SJCRH30 (cell line): ENCODE measurements at regions not wholly inside any gene's neighbourhood (a gene's known extent, or its start where the extent isn't known, plus 50 kb on each side); places are given as distances from the start of the nearest gene placed in this dataset.

ENCODE experiments used
- DNase-seq, 2 experiments: peaks; one replicate each; pipeline ENCODE4 v3.0.0-alpha.2; 2015 to 2020
- H3K27ac ChIP-seq: fragments of 250-450 bp; sonication (Bioruptor Pico); 2 replicates; pipeline ENCODE4 v1.5.1; 2020; ENCODE audit warnings: mild to moderate bottlenecking, moderate library complexity
- H3K27me3 ChIP-seq: fragments of 250-450 bp; sonication (Bioruptor Pico); 2 replicates; pipeline ENCODE4 v1.5.1; 2020; ENCODE audit warnings: mild to moderate bottlenecking, moderate library complexity
- H3K36me3 ChIP-seq: fragments of 250-450 bp; sonication (Bioruptor Pico); 2 replicates; pipeline ENCODE4 v1.5.1; 2020; ENCODE audit warnings: mild to moderate bottlenecking, moderate library complexity
- H3K4me1 ChIP-seq: fragments of 250-450 bp; sonication (Bioruptor Pico); 2 replicates; pipeline ENCODE4 v1.5.1; 2020; ENCODE audit warnings: mild to moderate bottlenecking, moderate library complexity
- H3K4me3 ChIP-seq: fragments of 250-450 bp; sonication (Bioruptor Pico); 2 replicates; pipeline ENCODE4 v1.5.1; 2020; ENCODE audit warnings: mild to moderate bottlenecking, moderate library complexity
- H3K9me3 ChIP-seq: fragments of 250-450 bp; sonication (Bioruptor Pico); replicated peaks from 2 replicates; pipeline ENCODE4 v1.5.1; 2020; ENCODE audit warnings: mild to moderate bottlenecking, moderate library complexity

DNA sequence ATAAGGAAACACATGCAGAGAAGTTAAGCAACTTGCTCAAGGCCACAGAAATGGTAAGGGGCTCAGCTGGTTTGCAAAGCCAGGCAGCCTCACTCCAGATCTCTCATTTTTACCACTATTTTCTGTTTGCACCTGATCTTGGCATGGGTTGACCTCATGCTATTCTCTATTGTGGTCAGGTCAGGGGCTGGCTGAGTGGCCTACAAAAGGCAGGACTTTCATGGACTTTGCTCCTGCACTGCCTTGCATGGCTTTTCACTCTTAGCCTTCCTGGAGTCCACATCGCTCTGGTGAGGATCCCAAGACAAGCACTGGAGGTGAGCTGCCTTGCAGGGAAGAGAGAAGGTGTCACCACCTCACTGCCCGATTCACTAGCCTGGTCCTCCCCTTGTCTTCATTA, 56.8 kb upstream of the CSF3R start:
- Histone ChIP-seq H3K36me3 (no peaks in the 10 kb centered on the region), H3K4me3 (no peak overlapping the region), H3K9me3 (no peaks in the 10 kb centered on the region), H3K27ac (no peak overlapping the region), H3K4me1 (no peaks in the 10 kb centered on the region), H3K27me3 (no peaks in the 10 kb centered on the region; the same call in 1 of the 2 replicates)
- DNase-seq, result no peak

DNA sequence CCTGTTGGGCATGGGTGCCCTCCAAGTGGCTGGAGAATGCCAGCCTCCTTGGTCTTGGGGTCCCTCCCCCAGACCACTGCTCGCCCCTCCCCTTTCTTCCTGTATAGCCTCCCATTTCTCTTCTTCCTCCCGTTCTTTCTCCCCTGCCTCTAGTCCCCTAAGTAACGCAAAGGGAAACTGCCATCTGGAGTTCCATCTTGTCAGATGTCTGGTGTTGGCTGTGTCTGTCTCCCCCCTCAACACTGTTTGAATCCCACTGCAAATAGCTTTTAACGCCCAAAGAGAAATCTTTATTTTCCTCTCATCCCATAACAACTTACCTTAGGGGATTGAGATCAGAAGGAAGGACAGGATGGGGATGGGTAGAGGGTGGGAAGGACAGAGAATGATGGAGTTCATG, 55.3 kb upstream of the CSF3R start:
- Histone ChIP-seq H3K27ac (no peak overlapping the region), H3K9me3 (no peaks in the 10 kb centered on the region), H3K27me3 (peaks cover 7% of the 10 kb centered on the region; the same call in 1 of the 2 replicates), H3K36me3 (no peaks in the 10 kb centered on the region), H3K4me1 (no peaks in the 10 kb centered on the region), H3K4me3 (no peak overlapping the region)
- no peak for DNase-seq

GRCh38 chr1:36537190-36537768, 54.6 kb upstream of the CSF3R start:
- Histone ChIP-seq H3K9me3 (no peaks in the 10 kb centered on the region), H3K4me3 (no peak overlapping the region), H3K27ac (no peak overlapping the region), H3K36me3 (no peaks in the 10 kb centered on the region), H3K27me3 (peaks cover 7% of the 10 kb centered on the region; the same call in 1 of the 2 replicates), H3K4me1 (no peaks in the 10 kb centered on the region)
- DNase-seq, result no peak

- no peak for DNase-seq
- no peak overlapping the region for H3K27ac ChIP-seq
- no peaks in the 10 kb centered on the region for H3K4me1 ChIP-seq
- H3K27me3 ChIP-seq, result peaks cover 7% of the 10 kb centered on the region; the same call in 1 of the 2 replicates
- no peaks in the 10 kb centered on the region for H3K9me3 ChIP-seq
- H3K4me3 ChIP-seq, result no peak overlapping the region
- no peaks in the 10 kb centered on the region for H3K36me3 ChIP-seq
Measured at GRCh38 chr1:36536727-36537126, 54.0 kb upstream of the CSF3R start.

DNA sequence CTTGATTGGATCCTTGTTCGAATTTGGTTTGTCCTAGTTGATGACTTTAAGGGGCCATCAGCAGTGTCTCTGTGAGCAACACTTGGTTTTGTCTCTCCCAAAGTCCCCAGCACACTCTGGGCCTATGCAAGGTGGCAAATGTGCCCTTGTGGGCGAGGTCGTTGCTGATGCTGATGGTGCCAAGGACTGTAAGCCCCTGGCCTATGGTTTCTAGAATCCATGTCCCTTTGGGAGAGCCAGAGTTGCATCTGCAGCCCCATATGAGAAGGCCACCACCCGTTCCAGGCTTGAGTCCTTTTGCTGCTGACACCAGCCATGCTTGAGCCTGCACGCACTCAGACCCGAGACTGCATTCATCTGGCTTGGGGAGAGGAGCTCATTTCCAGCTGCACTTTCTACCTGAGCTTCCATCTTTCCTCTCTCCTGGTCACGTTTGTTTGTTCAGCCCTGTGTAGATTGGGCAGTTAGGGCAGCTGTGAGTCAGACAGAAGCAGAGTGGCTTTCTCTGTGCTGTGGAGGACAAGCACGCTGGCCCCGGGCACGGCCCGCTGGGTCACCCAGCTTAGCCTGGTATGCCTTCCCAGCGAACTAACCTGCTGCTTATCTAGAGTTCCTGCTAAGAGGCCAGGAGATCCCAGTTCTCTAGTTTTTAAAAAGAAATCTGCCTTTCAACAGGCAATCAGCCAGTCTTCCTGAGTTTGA, 52.1 kb upstream of the CSF3R start:
- H3K4me1 ChIP-seq, result no peaks in the 10 kb centered on the region
- no peaks in the 10 kb centered on the region for H3K36me3 ChIP-seq
- H3K4me3 ChIP-seq, result no peak overlapping the region
- H3K27me3 ChIP-seq, result peaks cover 7% of the 10 kb centered on the region; the same call in 1 of the 2 replicates
- no peaks in the 10 kb centered on the region for H3K9me3 ChIP-seq
- no peak overlapping the region for H3K27ac ChIP-seq
- DNase-seq, result no peak

DNA sequence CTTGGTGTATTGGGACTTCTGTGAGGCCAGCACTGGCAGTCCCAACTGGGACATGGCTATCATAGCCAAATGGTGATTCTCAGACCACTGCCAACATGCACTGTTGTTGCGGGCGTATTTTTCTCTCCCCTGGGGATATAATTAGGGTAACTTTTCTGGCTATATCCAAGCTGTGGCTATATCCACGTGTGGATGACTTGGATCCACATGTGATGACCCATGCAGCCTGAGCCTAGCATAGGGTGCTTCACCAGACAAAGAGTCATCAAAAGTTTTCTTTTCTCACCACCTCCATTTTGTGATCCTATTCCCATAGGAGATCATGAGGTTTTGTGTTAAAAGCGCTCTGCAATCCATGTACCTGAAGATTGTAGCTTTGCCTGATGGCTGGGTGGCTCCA, 51.2 kb upstream of the CSF3R start:
- H3K9me3 ChIP-seq, result no peaks in the 10 kb centered on the region
- H3K4me3 ChIP-seq, result no peak overlapping the region

GRCh38 chr1:36532810-36533401, 50.2 kb upstream of the CSF3R start:
- no peaks in the 10 kb centered on the region for H3K9me3 ChIP-seq
- peaks cover 7% of the 10 kb centered on the region; the same call in 1 of the 2 replicates for H3K27me3 ChIP-seq
- H3K36me3 ChIP-seq, result no peaks in the 10 kb centered on the region
- no peak for DNase-seq
- H3K4me1 ChIP-seq, result no peaks in the 10 kb centered on the region
- no peak overlapping the region for H3K4me3 ChIP-seq
- H3K27ac ChIP-seq, result no peak overlapping the region

More for the DNA sequence above, 51.2 kb upstream of the CSF3R start:
- no peak for DNase-seq
- Histone ChIP-seq H3K27me3 (peaks cover 7% of the 10 kb centered on the region; the same call in 1 of the 2 replicates), H3K27ac (no peak overlapping the region), H3K4me1 (no peaks in the 10 kb centered on the region), H3K36me3 (no peaks in the 10 kb centered on the region)
